Nephron (organoid): ENCODE measurements at regions not wholly inside any gene's neighbourhood (a gene's known extent, or its start where the extent isn't known, plus 50 kb on each side); places are given as distances from the start of the nearest gene placed in this dataset.

Source experiments
- H3K27ac Mint-ChIP-seq, 3 experiments: 2 replicates each; pipeline ENCODE4 v1.8.0; 2020; ENCODE audit warnings: mixed read lengths in 3 of 3, mild to moderate bottlenecking in 2 of 3, moderate library complexity in 1 of 3
- H3K27me3 Mint-ChIP-seq: 2 replicates; pipeline ENCODE4 v1.8.0; 2021; ENCODE audit warnings: low read depth, mild to moderate bottlenecking, moderate library complexity, mixed read lengths
- H3K36me3 Mint-ChIP-seq: 2 replicates; pipeline ENCODE4 v1.8.0; 2020; ENCODE audit warnings: low read depth, mixed read lengths
- H3K4me1 Mint-ChIP-seq: 2 replicates; pipeline ENCODE4 v1.8.0; 2020; ENCODE audit warnings: mixed read lengths
- H3K4me3 Mint-ChIP-seq, 3 experiments: 2 replicates each; pipeline ENCODE4 v1.8.0; 2020; ENCODE audit warnings: mild to moderate bottlenecking in 3 of 3, mixed read lengths in 3 of 3, moderate library complexity in 2 of 3
- H3K9me3 Mint-ChIP-seq: 2 replicates; pipeline ENCODE4 v1.8.0; 2020; ENCODE audit warnings: mixed read lengths
- CTCF ChIP-seq, 3 experiments: fragments of 200-600 bp; sonication (generic); IDR thresholded peaks; one replicate each; pipeline ENCODE4 v1.5.0; 2021; ENCODE audit warnings: antibody characterized with exemption in 3 of 3; ENCODE audit not compliant: unreplicated experiment in 3 of 3

- no peak for TF ChIP-seq CTCF (IDR thresholded peaks at IDR 0.05; ENCODE audit: unreplicated experiment in 3 of 3)
- Mint-ChIP-seq H3K27ac (no peak overlapping the region), H3K9me3 (no peaks in the 10 kb centered on the region), H3K36me3 (no peaks in the 10 kb centered on the region), H3K4me1 (peaks cover under 1% of the 10 kb centered on the region), H3K27me3 (no peaks in the 10 kb centered on the region), H3K4me3 (no peak overlapping the region)
These were observed 138.2 kb downstream of the BBOX1 start for GRCh38 chr11:27178859-27179258.
